Ovary (tissue), 7 donors: ENCODE measurements at regions not wholly inside any gene's neighbourhood (a gene's known extent, or its start where the extent isn't known, plus 50 kb on each side); places are given as distances from the start of the nearest gene placed in this dataset.

Source experiments
- DNase-seq, 5 donors: peaks; one replicate each; pipeline ENCODE4 v3.0.0-alpha.2; 2019 to 2020
- H3K27ac ChIP-seq, 2 donors: fragments of 200-600 bp; one replicate each; pipeline versions ENCODE4 v1.5.1 to v1.8.0; 2019 to 2022
- H3K27me3 ChIP-seq: fragments of 200-600 bp; one replicate; pipeline ENCODE4 v1.8.0; 2022
- H3K36me3 ChIP-seq: fragments of 200-600 bp; sonication (generic); one replicate; pipeline ENCODE4 v1.5.1; 2019
- H3K4me1 ChIP-seq: one replicate; pipeline ENCODE4 v1.8.1; 2013; ENCODE audit warnings: mild to moderate bottlenecking, moderate library complexity; ENCODE audit not compliant: insufficient read depth
- H3K4me3 ChIP-seq: fragments of 200-600 bp; sonication (generic); one replicate; pipeline ENCODE4 v1.5.1; 2017
- H3K9me3 ChIP-seq, 2 donors: fragments of 200-600 bp in 1 of 2; sonication (generic) in 1 of 2; one replicate each; pipeline versions ENCODE4 v1.5.1 to v1.8.1; 2013 to 2019; ENCODE audit warnings: mild to moderate bottlenecking in 1 of 2, moderate library complexity in 1 of 2
- CTCF ChIP-seq, 3 donors: fragments of 450-650 bp in 2 of 3; fragments of 200-600 bp in 1 of 3; IDR thresholded peaks; one replicate each; pipeline versions ENCODE4 v1.5.1 to v1.8.0; 2016 to 2022; ENCODE audit warnings: antibody characterized with exemption in 3 of 3, mild to moderate bottlenecking in 1 of 3
- EP300 ChIP-seq: sonication (generic); formaldehyde crosslinking; IDR thresholded peaks from one replicate; pipeline ENCODE4 v1.6.1; 2017; ENCODE audit warnings: antibody characterized with exemption
- POLR2A ChIP-seq: fragments of 450-650 bp; IDR thresholded peaks from one replicate; pipeline ENCODE4 v1.6.1; 2017; ENCODE audit warnings: antibody characterized with exemption, mild to moderate bottlenecking, moderate library complexity
- WGBS, 3 donors: extraction: QIAGEN DNeasy Blood & Tissue Kit in 1 of 3; methylation state at CpG; one replicate each; pipeline versions ENCODE4 v1.1.5 to v1.1.7; 2013 to 2017; 5-methylcytosine and 5-hydroxymethylcytosine counted together
- intact Hi-C, 4 donors: fragments of 100-400 bp; cut with DNase I; formaldehyde crosslinking; loops; one replicate each; pipeline versions ENCODE4 v1.11.0 to v1.15.1; 2022 to 2023
- donor health status: DM: no; HTN: no; CAD: no; lungs with moderate emphysema.
- donor health status: DM: no; HTN: no; CAD: no.
- donor health status: Bipolar disorder and iron deficiency.
- donor health status: DM: no; HTN: no; CAD: no.
- donor health status: DM: yes; HTN: yes; CAD: no.

GRCh38 chr11:29032384-29033149 lies 924.4 kb downstream of the METTL15 start:
- 34 to 63% (median 56%) methylated on average over 2 of the region's 2 CpGs for WGBS, 3 donors
- no peaks in the 10 kb centered on the region for H3K4me1 ChIP-seq
- intact Hi-C loops = no loop called here
- H3K4me3 ChIP-seq = no peak overlapping the region
- no peaks in the 10 kb centered on the region for H3K27me3 ChIP-seq
- no peak for DNase-seq
- no peak overlapping the region for H3K27ac ChIP-seq
- no peaks in the 10 kb centered on the region for H3K9me3 ChIP-seq
- no peaks in the 10 kb centered on the region for H3K36me3 ChIP-seq
- TF ChIP-seq EP300 = no peak
- no peak for TF ChIP-seq POLR2A
- no peak for TF ChIP-seq CTCF (IDR thresholded peaks at IDR 0.05)

- Histone ChIP-seq H3K9me3 (no peaks in the 10 kb centered on the region), H3K4me1 (no peaks in the 10 kb centered on the region), H3K36me3 (no peaks in the 10 kb centered on the region), H3K27ac (no peak overlapping the region), H3K4me3 (no peak overlapping the region), H3K27me3 (no peaks in the 10 kb centered on the region)
- no peak for DNase-seq
- intact Hi-C loops = no loop called here
- TF ChIP-seq CTCF (IDR thresholded peaks at IDR 0.05) (no peak), POLR2A (no peak), EP300 (no peak)
- 84 to 87% (median 86%) methylated on average over 2 of the region's 2 CpGs for WGBS, 3 donors
Measured at GRCh38 chr11:29029452-29029851, 921.3 kb downstream of the METTL15 start.

- TF ChIP-seq EP300 = no peak
- TF ChIP-seq CTCF (IDR thresholded peaks at IDR 0.05) = no peak
- TF ChIP-seq POLR2A = no peak
- 56 to 66% (median 57%) methylated on average over 1 of the region's 1 CpG for WGBS, 3 donors
Measured at GRCh38 chr11:29027436-29027835, 919.2 kb downstream of the METTL15 start.

GRCh38 chr11:29026286-29026685 lies 918.1 kb downstream of the METTL15 start:
- Histone ChIP-seq H3K27ac (no peak overlapping the region), H3K4me3 (no peak overlapping the region), H3K27me3 (no peaks in the 10 kb centered on the region), H3K4me1 (no peaks in the 10 kb centered on the region), H3K9me3 (no peaks in the 10 kb centered on the region), H3K36me3 (no peaks in the 10 kb centered on the region)
- 93 to 96% (median 94%) methylated on average over 2 of the region's 2 CpGs for WGBS, 3 donors
- TF ChIP-seq POLR2A (no peak), EP300 (no peak), CTCF (IDR thresholded peaks at IDR 0.05) (no peak)
- intact Hi-C loops = no loop called here
- no peak for DNase-seq

More at GRCh38 chr11:29027436-29027835, 919.2 kb downstream of the METTL15 start:
- no peak for DNase-seq
- no peak overlapping the region for H3K27ac ChIP-seq
- H3K9me3 ChIP-seq = no peaks in the 10 kb centered on the region
- no peaks in the 10 kb centered on the region for H3K27me3 ChIP-seq
- no peaks in the 10 kb centered on the region for H3K36me3 ChIP-seq
- H3K4me1 ChIP-seq = no peaks in the 10 kb centered on the region
- no peak overlapping the region for H3K4me3 ChIP-seq
- intact Hi-C loops = no loop called here
